ENCODE measurements at regions not wholly inside any gene's neighbourhood (a gene's known extent, or its start where the extent isn't known, plus 50 kb on each side); places are given as distances from the start of the nearest gene placed in this dataset.

- TF ChIP-seq CTCF (conservative IDR thresholded peaks at IDR 0.05 in 1 of 2, IDR thresholded peaks at IDR 0.05 in 1 of 2; ENCODE audit: low read depth in 1 of 2, low read length in 2 of 2), result no peak
- TF ChIP-seq EZH2 (IDR thresholded peaks at IDR 0.05; ENCODE audit: low read length, missing control alignments), result no peak
- H3K27me3 ChIP-seq (ENCODE audit: control insufficient read depth, insufficient read depth, low read length), result no peaks in the 10 kb centered on the region
- H3K79me2 ChIP-seq (ENCODE audit: control insufficient read depth, insufficient read depth, low read length), result no peaks in the 10 kb centered on the region
- H3K4me1 ChIP-seq (ENCODE audit: control insufficient read depth, extremely low read depth, insufficient read depth, low read length), result peaks cover 34% of the 10 kb centered on the region
- no peaks in the 10 kb centered on the region for H3K9me3 ChIP-seq (ENCODE audit: control insufficient read depth, insufficient read depth, low read depth, low read length)
- H2AFZ ChIP-seq (ENCODE audit: low read length), result no peak overlapping the region
- H3K27ac ChIP-seq (ENCODE audit: insufficient read depth, low read length), result peak overlapping the region; percentile 27
- H3K9ac ChIP-seq (ENCODE audit: insufficient read depth, low read length), result no peak overlapping the region
- DNase-seq (ENCODE audit: low read depth in 2 of 2), result peak; percentile 50 to 66
- H3K36me3 ChIP-seq (ENCODE audit: control insufficient read depth, insufficient read depth, low read length), result no peaks in the 10 kb centered on the region
- H3K4me3 ChIP-seq (replicated peaks in 1 of 4; ENCODE audit: control extremely low read depth in 1 of 4, insufficient read depth in 1 of 4, low read depth in 3 of 4, low read length in 4 of 4), result no peak overlapping the region
- no peaks in the 10 kb centered on the region for H4K20me1 ChIP-seq (ENCODE audit: control insufficient read depth, extremely low read depth, insufficient read depth, low read length)
- no peak overlapping the region for H3K4me2 ChIP-seq (ENCODE audit: extremely low read depth, insufficient read depth, low read length)
These were observed 1040.1 kb upstream of the NR2F2 start for GRCh38 chr15:95290176-95290974.

- Histone ChIP-seq H4K20me1 (ENCODE audit: control insufficient read depth, extremely low read depth, insufficient read depth, low read length) (no peaks in the 10 kb centered on the region), H3K9ac (ENCODE audit: insufficient read depth, low read length) (no peak overlapping the region), H3K9me3 (ENCODE audit: control insufficient read depth, insufficient read depth, low read depth, low read length) (no peaks in the 10 kb centered on the region), H3K4me1 (ENCODE audit: control insufficient read depth, extremely low read depth, insufficient read depth, low read length) (peaks cover 24% of the 10 kb centered on the region), H3K4me2 (ENCODE audit: extremely low read depth, insufficient read depth, low read length) (peak overlapping the region; percentile 74), H3K27me3 (ENCODE audit: control insufficient read depth, insufficient read depth, low read length) (no peaks in the 10 kb centered on the region), H3K27ac (ENCODE audit: insufficient read depth, low read length) (no peak overlapping the region), H3K4me3 (replicated peaks in 1 of 4; ENCODE audit: control extremely low read depth in 1 of 4, insufficient read depth in 1 of 4, low read depth in 3 of 4, low read length in 4 of 4) (no peak overlapping the region), H3K79me2 (ENCODE audit: control insufficient read depth, insufficient read depth, low read length) (no peaks in the 10 kb centered on the region), H2AFZ (ENCODE audit: low read length) (no peak overlapping the region), H3K36me3 (ENCODE audit: control insufficient read depth, insufficient read depth, low read length) (no peaks in the 10 kb centered on the region)
- peak in 1 of 2 donors; percentile 74 for DNase-seq (ENCODE audit: low read depth in 2 of 2)
- no peak for TF ChIP-seq EZH2 (IDR thresholded peaks at IDR 0.05; ENCODE audit: low read length, missing control alignments)
- TF ChIP-seq CTCF (conservative IDR thresholded peaks at IDR 0.05 in 1 of 2, IDR thresholded peaks at IDR 0.05 in 1 of 2; ENCODE audit: low read depth in 1 of 2, low read length in 2 of 2), result peak; percentile 57 to 66
These were observed 1038.5 kb upstream of the NR2F2 start for GRCh38 chr15:95291898-95292472.

- no peaks in the 10 kb centered on the region for H3K79me2 ChIP-seq (ENCODE audit: control insufficient read depth, insufficient read depth, low read length)
- H2AFZ ChIP-seq (ENCODE audit: low read length), result peak overlapping the region; percentile 87
- peaks cover 18% of the 10 kb centered on the region for H3K4me1 ChIP-seq (ENCODE audit: control insufficient read depth, extremely low read depth, insufficient read depth, low read length)
- no peaks in the 10 kb centered on the region for H3K9me3 ChIP-seq (ENCODE audit: control insufficient read depth, insufficient read depth, low read depth, low read length)
- peak overlapping the region; percentile 6 for H3K27ac ChIP-seq (ENCODE audit: insufficient read depth, low read length)
- no peak for TF ChIP-seq EZH2 (IDR thresholded peaks at IDR 0.05; ENCODE audit: low read length, missing control alignments)
- TF ChIP-seq CTCF (conservative IDR thresholded peaks at IDR 0.05 in 1 of 2, IDR thresholded peaks at IDR 0.05 in 1 of 2; ENCODE audit: low read depth in 1 of 2, low read length in 2 of 2), result no peak
- H3K27me3 ChIP-seq (ENCODE audit: control insufficient read depth, insufficient read depth, low read length), result no peaks in the 10 kb centered on the region
- H3K4me3 ChIP-seq (replicated peaks in 1 of 4; ENCODE audit: control extremely low read depth in 1 of 4, insufficient read depth in 1 of 4, low read depth in 3 of 4, low read length in 4 of 4), result peak overlapping the region; percentile 15 to 43 (median 27)
- no peaks in the 10 kb centered on the region for H3K36me3 ChIP-seq (ENCODE audit: control insufficient read depth, insufficient read depth, low read length)
- H3K4me2 ChIP-seq (ENCODE audit: extremely low read depth, insufficient read depth, low read length), result peak overlapping the region; percentile 74
- peak in 1 of 2 donors; percentile 36 for DNase-seq (ENCODE audit: low read depth in 2 of 2)
- no peaks in the 10 kb centered on the region for H4K20me1 ChIP-seq (ENCODE audit: control insufficient read depth, extremely low read depth, insufficient read depth, low read length)
- H3K9ac ChIP-seq (ENCODE audit: insufficient read depth, low read length), result no peak overlapping the region
These were observed 1037.6 kb upstream of the NR2F2 start for GRCh38 chr15:95292785-95293450.

Data from fibroblast of lung (primary cell).